Panc1 (cell line): ENCODE measurements at regions not wholly inside any gene's neighbourhood (a gene's known extent, or its start where the extent isn't known, plus 50 kb on each side); places are given as distances from the start of the nearest gene placed in this dataset.

Source experiments
- ATAC-seq: fragments of 200-7000 bp; cut with Tn5 transposase; 2 replicates; pipeline ENCODE4 v1.9.1; 2020; ENCODE audit warnings: mild to moderate bottlenecking, moderate library complexity
- BruUV-seq: library from RNA; stranded (reverse); fragments of 400-500 nt; replicated peaks from 2 replicates; lab custom pipeline; 2021; lab: Mats Ljungman, UMichigan
- CTCF ChIA-PET: fragments of 300-600 bp; sonication (Branson Sonifier 250); formaldehyde crosslinking; loops from one replicate; lab custom pipeline; 2022; ENCODE audit warnings: antibody characterized with exemption; lab: Charles Lee
- POLR2A ChIA-PET: fragments of 300-600 bp; sonication (Branson Sonifier 250); formaldehyde crosslinking; loops from one replicate; lab custom pipeline; 2022; ENCODE audit warnings: antibody characterized with exemption; lab: Charles Lee
- DNase-seq: peaks from one replicate; pipeline ENCODE4 v3.0.0-alpha.2; 2010; ENCODE audit warnings: low read depth, low spot score
- H3K27ac ChIP-seq: 2 replicates; pipeline ENCODE4 v1.5.1; 2011; ENCODE audit warnings: mild to moderate bottlenecking, low read length, inconsistent platforms
- H3K27me3 ChIP-seq: fragments of 200-500 bp; sonication (Bioruptor generic); 2 replicates; pipeline ENCODE4 v1.6.0; 2014; ENCODE audit warnings: low read length, inconsistent platforms; ENCODE audit not compliant: control insufficient read depth, insufficient read depth
- H3K36me3 ChIP-seq: fragments of 200-500 bp; sonication (Bioruptor generic); 2 replicates; pipeline ENCODE4 v1.5.1; 2014; ENCODE audit warnings: inconsistent platforms, mild to moderate bottlenecking, low read length, moderate library complexity; ENCODE audit not compliant: control insufficient read depth, insufficient read depth
- H3K4me1 ChIP-seq: 2 replicates; pipeline ENCODE4 v1.5.1; 2011; ENCODE audit warnings: inconsistent platforms, mild to moderate bottlenecking, low read length, moderate library complexity; ENCODE audit not compliant: control insufficient read depth, insufficient read depth
- H3K4me3 ChIP-seq, 2 experiments: 2 replicates each; pipeline ENCODE4 v1.5.1; 2011 to 2012; ENCODE audit warnings: low read depth in 2 of 2, low read length in 2 of 2, mild to moderate bottlenecking in 2 of 2, inconsistent platforms in 1 of 2, moderate library complexity in 1 of 2
- H3K9me3 ChIP-seq: fragments of 200-500 bp; sonication (Bioruptor generic); 2 replicates; pipeline ENCODE4 v1.5.1; 2014; ENCODE audit warnings: low read depth, mild to moderate bottlenecking, inconsistent platforms, low read length, moderate library complexity; ENCODE audit not compliant: control insufficient read depth, insufficient read depth
- POLR2AphosphoS5 ChIP-seq: IDR thresholded peaks from 2 replicates; pipeline ENCODE4 v1.6.1; 2012; ENCODE audit warnings: mild to moderate bottlenecking, low read depth, low read length, moderate library complexity
- SIN3A ChIP-seq: IDR thresholded peaks from 2 replicates; pipeline ENCODE4 v1.6.1; 2012; ENCODE audit warnings: low read depth, mild to moderate bottlenecking, low read length, moderate library complexity, borderline replicate concordance; ENCODE audit not compliant: insufficient read depth
- TCF7L2 ChIP-seq: IDR thresholded peaks from 2 replicates; pipeline ENCODE4 v1.6.1; 2011; ENCODE audit warnings: mild to moderate bottlenecking, low read depth, low read length, inconsistent platforms
- in situ Hi-C: cut with HindIII; loops from 2 replicates; pipeline ENCODE4 v1.10.0; 2016; ENCODE audit warnings: low sequenced_read_pairs, low pct_unique_long_range_greater_than_20kb
- intact Hi-C: fragments of 100-400 bp; cut with micrococcal nuclease; formaldehyde crosslinking; loops from one replicate; pipeline ENCODE4 v1.10.0; 2022; ENCODE audit not compliant: unreplicated experiment
- TF ChIP-seq, protein P1 (sequence below): fragments of 450-650 bp; IDR thresholded peaks from 2 replicates; pipeline ENCODE4 v1.5.1; 2017; ENCODE audit warnings: mild to moderate bottlenecking
- TF ChIP-seq, protein P2 (sequence below), 2 experiments: IDR thresholded peaks; 2 replicates each; pipeline ENCODE4 v1.6.1; 2011 to 2012; ENCODE audit warnings: low read depth in 2 of 2, control low read depth in 1 of 2, low read length in 1 of 2, mild to moderate bottlenecking in 1 of 2, moderate library complexity in 1 of 2; ENCODE audit not compliant: insufficient read depth in 1 of 2

DNA sequence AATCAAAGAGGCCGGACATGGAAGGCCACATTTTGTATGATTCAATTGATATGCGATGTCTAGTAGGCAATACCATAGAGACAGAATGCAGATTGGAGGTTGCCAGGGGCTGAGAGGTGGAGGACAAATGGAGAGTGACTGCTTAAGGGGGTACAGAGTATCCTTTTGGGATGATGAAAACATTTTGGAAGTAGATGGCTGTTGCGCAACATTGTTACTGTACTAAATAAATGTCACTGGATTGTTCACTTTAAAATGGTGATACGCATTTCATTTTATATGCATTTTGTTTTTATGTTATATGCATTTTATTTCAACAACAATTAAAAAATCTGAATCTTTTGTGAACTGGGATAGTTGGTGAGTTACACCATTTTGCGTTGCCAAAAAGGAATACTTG is 99.7 kb upstream of the AGBL1 start:
- no peaks in the 10 kb centered on the region for H3K36me3 ChIP-seq
- H3K4me3 ChIP-seq = no peak overlapping the region
- ChIA-PET CTCF (no interaction called here), POLR2A (no interaction called here)
- no peak for DNase-seq
- in situ Hi-C loops (no loop called here), intact Hi-C loops (no loop called here)
- BruUV-seq = no TSS peak
- H3K4me1 ChIP-seq = no peaks in the 10 kb centered on the region
- ATAC-seq = no peak
- TF ChIP-seq TCF7L2 (no peak), POLR2AphosphoS5 (no peak), SIN3A (no peak)
- TF ChIP-seq, protein P1, sequence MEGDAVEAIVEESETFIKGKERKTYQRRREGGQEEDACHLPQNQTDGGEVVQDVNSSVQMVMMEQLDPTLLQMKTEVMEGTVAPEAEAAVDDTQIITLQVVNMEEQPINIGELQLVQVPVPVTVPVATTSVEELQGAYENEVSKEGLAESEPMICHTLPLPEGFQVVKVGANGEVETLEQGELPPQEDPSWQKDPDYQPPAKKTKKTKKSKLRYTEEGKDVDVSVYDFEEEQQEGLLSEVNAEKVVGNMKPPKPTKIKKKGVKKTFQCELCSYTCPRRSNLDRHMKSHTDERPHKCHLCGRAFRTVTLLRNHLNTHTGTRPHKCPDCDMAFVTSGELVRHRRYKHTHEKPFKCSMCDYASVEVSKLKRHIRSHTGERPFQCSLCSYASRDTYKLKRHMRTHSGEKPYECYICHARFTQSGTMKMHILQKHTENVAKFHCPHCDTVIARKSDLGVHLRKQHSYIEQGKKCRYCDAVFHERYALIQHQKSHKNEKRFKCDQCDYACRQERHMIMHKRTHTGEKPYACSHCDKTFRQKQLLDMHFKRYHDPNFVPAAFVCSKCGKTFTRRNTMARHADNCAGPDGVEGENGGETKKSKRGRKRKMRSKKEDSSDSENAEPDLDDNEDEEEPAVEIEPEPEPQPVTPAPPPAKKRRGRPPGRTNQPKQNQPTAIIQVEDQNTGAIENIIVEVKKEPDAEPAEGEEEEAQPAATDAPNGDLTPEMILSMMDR = no peak
- TF ChIP-seq, protein P2, sequence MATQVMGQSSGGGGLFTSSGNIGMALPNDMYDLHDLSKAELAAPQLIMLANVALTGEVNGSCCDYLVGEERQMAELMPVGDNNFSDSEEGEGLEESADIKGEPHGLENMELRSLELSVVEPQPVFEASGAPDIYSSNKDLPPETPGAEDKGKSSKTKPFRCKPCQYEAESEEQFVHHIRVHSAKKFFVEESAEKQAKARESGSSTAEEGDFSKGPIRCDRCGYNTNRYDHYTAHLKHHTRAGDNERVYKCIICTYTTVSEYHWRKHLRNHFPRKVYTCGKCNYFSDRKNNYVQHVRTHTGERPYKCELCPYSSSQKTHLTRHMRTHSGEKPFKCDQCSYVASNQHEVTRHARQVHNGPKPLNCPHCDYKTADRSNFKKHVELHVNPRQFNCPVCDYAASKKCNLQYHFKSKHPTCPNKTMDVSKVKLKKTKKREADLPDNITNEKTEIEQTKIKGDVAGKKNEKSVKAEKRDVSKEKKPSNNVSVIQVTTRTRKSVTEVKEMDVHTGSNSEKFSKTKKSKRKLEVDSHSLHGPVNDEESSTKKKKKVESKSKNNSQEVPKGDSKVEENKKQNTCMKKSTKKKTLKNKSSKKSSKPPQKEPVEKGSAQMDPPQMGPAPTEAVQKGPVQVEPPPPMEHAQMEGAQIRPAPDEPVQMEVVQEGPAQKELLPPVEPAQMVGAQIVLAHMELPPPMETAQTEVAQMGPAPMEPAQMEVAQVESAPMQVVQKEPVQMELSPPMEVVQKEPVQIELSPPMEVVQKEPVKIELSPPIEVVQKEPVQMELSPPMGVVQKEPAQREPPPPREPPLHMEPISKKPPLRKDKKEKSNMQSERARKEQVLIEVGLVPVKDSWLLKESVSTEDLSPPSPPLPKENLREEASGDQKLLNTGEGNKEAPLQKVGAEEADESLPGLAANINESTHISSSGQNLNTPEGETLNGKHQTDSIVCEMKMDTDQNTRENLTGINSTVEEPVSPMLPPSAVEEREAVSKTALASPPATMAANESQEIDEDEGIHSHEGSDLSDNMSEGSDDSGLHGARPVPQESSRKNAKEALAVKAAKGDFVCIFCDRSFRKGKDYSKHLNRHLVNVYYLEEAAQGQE (IDR thresholded peaks at IDR 0.05; ENCODE audit: insufficient read depth in 1 of 2, low read depth in 2 of 2, low read length in 1 of 2) = no peak
- no peaks in the 10 kb centered on the region for H3K9me3 ChIP-seq
- H3K27ac ChIP-seq = no peak overlapping the region
- peaks cover 2% of the 10 kb centered on the region; the same call in 1 of the 2 replicates for H3K27me3 ChIP-seq

DNA sequence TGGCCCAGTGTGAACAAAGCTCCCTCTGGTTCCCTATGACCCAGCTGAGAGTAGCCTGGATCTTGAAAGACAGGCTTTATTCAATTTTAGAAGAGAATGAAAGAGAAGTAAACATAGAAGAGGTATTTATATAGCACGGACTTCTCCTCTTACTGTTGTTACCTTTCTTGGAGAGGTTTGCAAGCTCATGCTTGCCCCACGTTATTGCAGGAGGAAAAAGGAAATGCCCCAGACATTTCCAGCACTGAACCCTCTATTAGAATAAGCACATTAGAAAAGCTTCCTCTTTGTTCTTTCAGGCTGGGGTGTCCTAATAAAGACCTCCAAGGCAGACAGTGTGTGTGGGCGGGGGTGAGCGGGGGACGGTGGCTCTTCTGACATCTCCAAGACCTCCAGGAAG is 98.7 kb upstream of the AGBL1 start:
- ChIA-PET CTCF (no interaction called here), POLR2A (no interaction called here)
- in situ Hi-C loops = no loop called here
- Histone ChIP-seq H3K9me3 (no peaks in the 10 kb centered on the region), H3K4me1 (no peaks in the 10 kb centered on the region), H3K4me3 (no peak overlapping the region), H3K27ac (no peak overlapping the region), H3K27me3 (no peaks in the 10 kb centered on the region), H3K36me3 (no peaks in the 10 kb centered on the region)
- intact Hi-C loops = no loop called here
- TF ChIP-seq, protein P1 = no peak
- no peak for TF ChIP-seq POLR2AphosphoS5
- no peak for TF ChIP-seq TCF7L2
- TF ChIP-seq, protein P2 (IDR thresholded peaks at IDR 0.05; ENCODE audit: insufficient read depth in 1 of 2, low read depth in 2 of 2, low read length in 1 of 2) = no peak
- no peak for TF ChIP-seq SIN3A
- DNase-seq (no peak), ATAC-seq (no peak)
- no TSS peak for BruUV-seq
